ENCODE measurements at regions not wholly inside any gene's neighbourhood (a gene's known extent, or its start where the extent isn't known, plus 50 kb on each side); places are given as distances from the start of the nearest gene placed in this dataset.

DNA sequence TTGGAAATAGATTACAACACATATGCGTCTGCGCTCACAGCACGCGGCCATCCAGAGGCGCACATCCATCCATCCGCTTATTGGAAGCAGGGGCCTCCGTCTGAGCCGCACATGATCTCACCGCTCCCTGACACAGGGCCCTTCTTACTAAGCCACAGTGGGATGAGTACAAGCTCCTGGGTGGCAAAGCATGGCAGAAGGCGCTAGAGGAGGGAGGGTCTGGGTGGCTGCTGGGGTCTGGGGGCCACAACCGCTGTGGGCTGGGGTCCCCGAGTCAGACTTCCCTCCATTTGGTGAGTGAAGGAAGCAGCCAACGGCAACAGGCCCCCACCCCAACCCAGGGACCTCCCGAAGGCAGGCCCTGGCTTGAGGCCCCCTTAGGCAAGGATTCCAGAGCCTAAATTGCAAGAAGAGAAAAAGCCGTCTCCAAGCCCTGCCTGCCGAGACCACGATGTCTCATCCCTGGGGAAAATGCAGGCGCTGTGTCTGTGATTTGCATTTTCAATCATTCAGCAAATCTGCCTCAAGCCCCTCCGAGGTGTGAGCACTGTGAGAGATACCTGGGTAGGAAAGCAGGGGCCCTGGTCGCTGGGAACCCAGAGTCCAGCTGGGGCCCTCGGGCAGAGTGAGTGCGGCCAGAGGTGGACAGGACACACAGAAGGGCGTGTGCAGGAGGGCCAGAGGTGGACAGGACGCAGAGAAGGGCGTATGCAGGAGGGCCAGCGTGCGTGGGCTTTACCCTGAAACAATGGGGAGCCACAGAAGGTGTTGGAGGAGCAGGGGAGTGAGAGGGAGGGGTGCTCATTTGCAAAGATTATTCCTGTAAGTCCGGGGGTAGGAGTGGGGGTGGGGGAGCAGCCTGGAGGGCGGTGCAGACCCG lies 135.7 kb downstream of the OLFM1 start:
- TF ChIP-seq POLR2A (IDR thresholded peaks at IDR 0.05; ENCODE audit: low read depth, low read length) (no peak), TAF1 (IDR thresholded peaks at IDR 0.05; ENCODE audit: borderline replicate concordance, low read depth, low read length) (no peak), POLR2AphosphoS5 (IDR thresholded peaks at IDR 0.05; ENCODE audit: low read depth, low read length) (no peak)

Data from GM12892 (cell line).